SKM-1 treated with dmso at 0.1 percent for 144 hours (cell line): ENCODE measurements at regions not wholly inside any gene's neighbourhood (a gene's known extent, or its start where the extent isn't known, plus 50 kb on each side); places are given as distances from the start of the nearest gene placed in this dataset.
"Not testable (repeated sequence)": the region's sequence is repeated elsewhere in the genome, so short reads cannot be mapped to it uniquely, and the experiment has no call there.

ENCODE experiments used
- DNase-seq: peaks from one replicate; lab custom pipeline; 2025; ENCODE audit not compliant: unreplicated experiment; lab: John Stamatoyannopoulos, UW

DNA sequence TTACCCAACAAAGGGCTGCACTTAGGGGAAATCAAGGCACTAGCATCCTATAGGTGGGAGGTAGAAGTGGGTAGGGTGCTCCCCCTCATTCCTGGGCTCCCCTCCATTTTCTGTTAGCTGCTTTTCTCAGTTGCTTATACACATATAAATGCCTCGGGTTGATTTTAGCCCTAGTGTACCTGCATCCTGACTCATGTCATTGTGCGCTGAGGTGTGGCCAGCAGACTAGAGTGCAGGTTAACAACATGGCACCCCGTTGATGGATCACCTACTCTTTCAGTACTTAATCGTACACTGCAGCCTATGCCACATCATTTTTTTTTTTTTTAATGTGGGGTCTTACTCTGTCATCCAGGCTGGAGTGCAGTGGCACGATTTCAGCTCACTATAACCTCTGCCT, 144.0 kb upstream of the ITGB1 start:
- no peak for DNase-seq

DNA sequence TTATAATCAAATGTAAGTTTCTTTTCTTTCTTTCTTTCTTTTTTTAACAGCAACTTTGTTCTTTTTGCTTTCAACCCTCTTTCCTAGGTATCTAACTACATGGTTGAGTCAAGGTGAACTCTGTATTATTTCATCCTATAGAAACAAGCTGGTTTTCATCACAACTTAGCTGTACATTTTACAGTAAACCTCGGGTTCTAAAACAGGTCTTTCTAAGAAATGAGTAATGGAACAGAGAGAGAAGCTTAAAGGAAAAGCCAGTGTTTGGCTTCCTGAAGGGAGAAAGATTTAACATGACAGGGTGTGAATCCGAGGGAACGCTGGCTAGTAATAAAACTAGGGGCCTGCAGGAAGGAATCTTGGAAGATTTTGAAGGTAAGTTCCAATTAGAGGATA, 143.4 kb upstream of the ITGB1 start:
- DNase-seq = no peak

DNA sequence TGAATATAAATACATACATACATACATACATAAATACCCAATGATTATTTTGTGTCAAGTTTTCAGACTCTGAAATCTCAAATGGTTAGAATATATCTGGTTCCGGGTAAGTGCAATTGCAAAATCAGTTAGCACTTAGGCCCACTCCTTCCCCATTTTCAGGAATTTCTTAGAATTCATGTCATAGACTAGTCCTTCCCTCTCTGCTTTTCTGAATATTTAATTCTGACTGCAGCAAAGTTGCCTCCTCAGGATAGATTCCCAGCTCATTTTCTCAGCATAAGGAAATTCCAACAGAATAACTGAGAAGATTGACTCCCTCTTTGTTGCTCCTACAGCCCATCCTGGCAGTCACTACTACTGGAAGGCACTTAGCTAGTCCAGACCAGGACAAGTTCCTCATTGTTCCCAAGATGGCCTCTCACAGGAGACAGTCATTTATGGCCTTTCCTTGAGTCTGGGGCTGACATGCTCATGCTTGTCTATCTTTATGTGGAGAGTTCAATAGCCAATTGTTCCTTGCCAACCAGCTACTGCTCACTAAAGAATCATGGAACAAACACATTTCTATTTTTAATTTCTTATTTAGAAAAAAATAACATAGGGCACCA, 142.9 kb upstream of the ITGB1 start:
- DNase-seq = no peak

GRCh38 chr10:33099748-33100147, 141.7 kb upstream of the ITGB1 start:
- DNase-seq = no peak

DNA sequence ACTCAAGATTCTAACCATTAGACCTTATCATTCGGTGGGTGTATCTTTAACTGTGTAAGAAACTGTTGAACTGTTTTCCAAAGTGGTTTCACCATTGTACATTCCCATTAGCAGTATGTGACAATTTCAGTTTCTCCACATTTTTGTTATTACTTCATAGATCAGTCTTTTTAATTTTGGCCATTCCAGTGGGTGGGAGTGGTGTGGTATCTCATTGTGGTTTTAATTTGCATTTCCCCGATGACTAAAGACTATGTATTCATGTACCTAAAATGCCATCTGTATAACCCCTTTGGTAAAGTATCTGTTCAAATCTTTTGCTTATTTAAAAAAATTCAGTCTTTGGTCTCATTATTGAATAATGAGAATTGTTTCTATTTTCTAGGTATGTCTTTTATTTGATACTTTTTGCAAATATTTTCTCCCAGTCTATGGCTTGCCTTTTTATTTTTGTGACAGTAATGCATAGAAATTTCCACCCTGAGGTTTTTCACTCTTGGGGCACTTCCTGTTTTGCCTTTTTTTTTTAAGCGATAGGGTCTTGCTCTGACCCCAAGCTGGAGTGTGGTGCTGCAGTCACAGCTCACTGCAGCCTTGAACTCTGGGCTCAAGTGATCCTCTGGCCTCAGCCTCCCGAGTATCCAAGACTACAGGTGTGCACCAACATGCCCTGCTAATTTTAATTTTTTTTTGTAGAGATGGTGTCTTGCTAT, 141.1 kb upstream of the ITGB1 start:
- no peak for DNase-seq

GRCh38 chr10:33095867-33096815, 138.1 kb upstream of the ITGB1 start:
- no peak for DNase-seq

DNA sequence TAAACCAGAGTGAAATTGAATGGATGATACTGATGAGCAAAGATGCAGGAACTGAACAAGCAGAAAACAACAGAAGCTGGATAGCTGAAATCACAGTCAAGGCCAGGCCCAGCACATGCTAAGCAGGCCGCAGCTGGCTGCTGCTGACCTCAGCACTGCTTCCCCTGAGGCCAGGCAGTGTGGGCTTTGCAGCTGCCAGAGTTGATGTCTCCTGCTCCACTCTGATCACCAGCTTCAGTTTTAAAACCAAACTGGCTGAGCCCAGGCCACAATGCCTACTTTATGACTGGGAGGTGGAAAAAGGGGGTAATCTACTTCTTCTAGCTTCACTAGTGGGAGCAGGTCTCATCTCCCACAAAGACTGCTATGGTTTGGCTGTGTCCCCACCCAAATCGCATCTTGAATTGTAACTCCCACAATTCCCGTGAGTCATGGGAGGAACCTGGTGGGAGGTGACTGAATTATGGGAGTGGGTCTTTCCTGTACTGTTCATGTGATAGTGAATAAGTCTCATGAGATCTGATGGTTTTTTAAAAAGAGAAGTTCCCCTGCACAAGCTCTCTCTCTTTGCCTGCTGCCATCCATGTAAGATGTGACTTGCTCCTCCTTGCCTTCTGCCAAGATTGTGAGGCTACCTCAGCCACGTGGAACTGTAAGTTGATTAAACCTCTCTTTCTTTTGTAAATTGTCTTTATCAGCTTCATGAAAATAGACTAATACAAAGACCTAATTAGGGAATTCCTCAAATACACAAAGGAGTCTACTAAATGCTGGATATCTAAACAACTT, 136.4 kb upstream of the ITGB1 start:
- DNase-seq = no peak

GRCh38 chr10:33093362-33093761, 135.3 kb upstream of the ITGB1 start:
- DNase-seq = no peak

GRCh38 chr10:33092596-33092995, 134.6 kb upstream of the ITGB1 start:
- no peak for DNase-seq

- no peak for DNase-seq
Observed at GRCh38 chr10:33091201-33091600, 133.2 kb upstream of the ITGB1 start.

- no peak for DNase-seq
Observed at GRCh38 chr10:33088990-33089389, 131.0 kb upstream of the ITGB1 start.

DNA sequence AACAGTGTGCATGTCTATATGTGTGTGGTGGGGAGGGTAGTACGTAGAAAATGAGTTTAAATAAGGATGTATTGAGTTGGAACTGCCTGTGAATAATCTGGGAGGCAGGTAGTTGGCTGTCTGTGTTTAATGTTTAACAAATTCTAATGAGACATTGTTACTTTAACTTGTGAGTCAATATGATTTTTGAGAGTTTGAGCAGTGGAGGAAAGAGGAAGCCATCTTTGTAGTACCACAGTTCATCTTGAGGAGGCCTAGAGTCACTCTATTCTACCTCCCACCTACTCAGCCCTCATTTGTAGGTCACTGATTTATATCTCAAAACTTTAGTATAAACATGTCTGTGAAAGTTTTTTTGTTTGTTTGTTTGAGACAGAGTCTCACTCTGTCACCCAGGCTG, 129.9 kb upstream of the ITGB1 start:
- no peak for DNase-seq

GRCh38 chr10:33087152-33087551, 129.1 kb upstream of the ITGB1 start:
- DNase-seq = no peak

- DNase-seq = no peak
Observed at GRCh38 chr10:33086100-33086499, 128.1 kb upstream of the ITGB1 start.

DNA sequence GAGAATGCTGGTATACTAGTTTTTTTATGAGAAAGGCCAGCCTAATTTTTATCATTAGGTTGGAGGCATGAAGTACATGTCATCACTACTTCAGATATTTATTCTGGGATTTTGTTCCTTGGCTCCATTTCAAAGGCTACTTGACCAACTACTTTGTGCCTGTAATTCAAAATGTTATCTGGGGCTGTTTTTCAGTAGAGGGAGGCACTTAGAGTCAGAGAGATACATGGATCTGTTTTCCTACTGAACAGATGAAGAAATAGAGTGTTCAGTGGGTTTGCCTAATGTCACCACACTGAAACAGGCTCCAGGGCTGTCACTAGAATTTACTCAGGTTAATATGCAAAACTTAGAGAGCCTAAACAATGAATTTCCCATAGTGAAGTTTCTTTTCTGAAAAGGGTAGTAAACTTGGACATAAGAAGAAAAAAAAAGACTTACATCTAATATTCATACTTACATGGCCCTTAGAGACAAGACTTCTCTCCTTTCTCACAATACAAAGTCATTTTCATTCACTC, 127.3 kb upstream of the ITGB1 start:
- no peak for DNase-seq

DNA sequence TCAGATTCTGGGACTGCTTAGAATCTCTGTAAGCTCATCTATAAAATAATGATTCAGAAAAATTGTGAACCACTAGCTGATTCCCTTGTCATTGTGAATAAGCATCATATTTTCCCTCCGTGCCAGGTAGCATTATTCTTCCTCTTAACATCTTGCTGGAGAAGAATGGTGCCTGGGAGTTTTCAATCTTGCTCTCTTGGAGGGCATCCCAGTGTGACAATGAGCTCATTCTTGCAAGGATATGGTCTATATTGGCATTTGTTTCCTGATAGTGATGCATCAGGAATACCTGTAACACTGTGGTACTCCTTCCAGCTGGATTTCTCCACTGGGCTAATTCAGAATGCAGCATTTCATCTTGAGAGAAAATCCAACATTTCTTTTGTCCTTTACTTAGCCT, 126.4 kb upstream of the ITGB1 start:
- DNase-seq = no peak

DNA sequence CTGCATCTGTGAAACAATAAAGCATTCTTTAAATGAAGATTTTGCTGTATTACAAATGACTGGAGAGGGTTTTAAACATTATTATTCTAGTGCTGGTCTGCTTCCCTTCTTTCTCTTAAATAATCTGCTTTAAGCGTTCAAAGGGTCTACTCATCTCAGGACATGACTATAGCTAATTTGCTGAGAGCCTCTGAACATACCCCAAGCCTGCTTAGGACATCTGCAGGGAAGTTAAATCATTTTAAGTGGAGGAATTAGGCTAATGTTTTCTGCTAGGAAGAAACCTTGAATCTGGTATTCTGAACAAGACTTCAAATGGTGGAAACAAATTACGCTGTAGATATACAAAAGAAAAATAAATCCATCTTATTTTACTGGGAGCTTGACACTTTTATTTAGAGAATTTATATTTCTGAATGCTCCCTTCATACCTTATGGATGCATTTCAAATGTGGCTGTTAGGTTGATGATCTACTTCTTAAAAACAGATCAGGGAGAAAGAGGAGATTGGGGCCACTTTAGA, 124.4 kb upstream of the ITGB1 start:
- no peak for DNase-seq

GRCh38 chr10:33080467-33080866, 122.4 kb upstream of the ITGB1 start:
- not testable (repeated sequence) for DNase-seq

DNA sequence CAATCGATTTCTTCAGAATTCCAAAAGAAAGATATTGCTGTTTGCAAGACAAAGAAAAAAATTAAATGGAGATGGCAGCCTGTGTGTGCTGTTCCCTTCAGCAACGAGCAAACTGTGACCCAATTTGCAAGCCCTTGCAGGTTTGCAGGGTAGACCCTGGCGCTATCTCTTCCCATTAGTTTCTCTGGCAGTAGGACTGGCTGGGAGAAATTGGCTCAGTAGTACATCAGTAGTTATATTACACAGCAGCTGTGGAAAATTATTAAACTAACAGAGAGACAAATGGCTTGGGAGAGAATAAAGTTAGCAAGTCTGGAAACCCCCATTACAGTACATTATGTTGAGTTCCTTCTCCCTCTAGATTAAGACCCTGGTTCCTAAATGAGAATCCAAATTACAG, 116.4 kb upstream of the ITGB1 start:
- DNase-seq = no peak

DNA sequence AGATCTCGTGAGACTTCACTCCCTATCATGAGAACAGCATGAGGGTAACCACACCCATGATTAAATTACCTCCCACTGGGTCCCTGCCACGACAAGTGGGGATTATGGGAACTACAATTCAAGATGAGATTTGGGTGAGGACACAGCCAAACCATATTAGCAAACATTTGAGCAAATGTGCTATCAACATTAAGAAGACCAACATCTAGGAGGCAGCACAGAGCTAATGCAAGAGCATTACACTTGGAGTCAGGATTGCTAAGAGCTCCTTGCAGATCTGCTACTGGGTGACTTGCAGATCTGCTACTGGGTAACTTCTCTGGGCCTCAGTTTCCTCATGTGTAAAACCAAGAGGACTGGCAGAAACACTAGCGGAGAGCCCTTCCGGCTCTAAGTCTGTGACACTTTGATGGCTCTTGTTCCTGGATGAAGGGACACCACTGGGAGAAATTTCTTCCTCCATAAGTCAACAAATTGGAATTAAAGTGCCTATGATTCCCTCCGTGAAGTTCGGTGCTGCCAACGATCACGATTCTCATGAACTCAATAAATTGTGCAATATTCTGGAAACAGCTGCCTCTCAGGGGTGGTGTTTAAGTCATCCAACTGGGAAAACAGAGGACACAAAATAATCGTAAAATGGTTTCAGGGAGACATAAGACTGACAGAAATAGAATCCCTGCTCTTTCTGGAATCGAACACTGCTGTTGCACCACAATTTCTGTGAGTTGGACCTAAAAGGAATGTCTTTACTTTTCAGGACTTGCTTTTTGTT, 115.8 kb upstream of the ITGB1 start:
- DNase-seq = no peak
